KMS-11 (cell line): ENCODE measurements at regions not wholly inside any gene's neighbourhood (a gene's known extent, or its start where the extent isn't known, plus 50 kb on each side); places are given as distances from the start of the nearest gene placed in this dataset.
"Not testable (repeated sequence)": the region's sequence is repeated elsewhere in the genome, so short reads cannot be mapped to it uniquely, and the experiment has no call there.

ENCODE experiments used
- H2AFZ ChIP-seq: fragments of 200-600 bp; sonication (generic); 2 replicates; pipeline ENCODE4 v1.6.1; 2016; ENCODE audit warnings: antibody characterized with exemption, mixed run types, low read depth
- H3K27ac ChIP-seq: fragments of 200-600 bp; sonication (generic); 2 replicates; pipeline ENCODE4 v1.6.1; 2016; ENCODE audit warnings: mild to moderate bottlenecking, mixed run types
- H3K27me3 ChIP-seq: fragments of 200-600 bp; sonication (generic); 2 replicates; pipeline ENCODE4 v1.6.1; 2017; ENCODE audit warnings: mild to moderate bottlenecking, low read depth, mixed run types, moderate library complexity; ENCODE audit not compliant: insufficient read depth
- H3K36me3 ChIP-seq: fragments of 200-600 bp; sonication (generic); 2 replicates; pipeline ENCODE4 v1.6.1; 2017; ENCODE audit warnings: mild to moderate bottlenecking, mixed run types; ENCODE audit not compliant: insufficient read depth
- H3K4me1 ChIP-seq: fragments of 200-600 bp; sonication (generic); 2 replicates; pipeline ENCODE4 v1.6.1; 2016; ENCODE audit warnings: mild to moderate bottlenecking, low read depth, mixed run types; ENCODE audit not compliant: poor library complexity, severe bottlenecking
- H3K4me2 ChIP-seq: fragments of 200-600 bp; sonication (generic); 2 replicates; pipeline ENCODE4 v1.7.0; 2016; ENCODE audit warnings: mild to moderate bottlenecking, mixed run types
- H3K4me3 ChIP-seq: fragments of 200-600 bp; sonication (generic); IDR thresholded peaks from 2 replicates; pipeline ENCODE4 v1.6.1; 2017; ENCODE audit warnings: low read depth, low read length, mixed read lengths; ENCODE audit not compliant: insufficient read depth
- H3K79me2 ChIP-seq: fragments of 200-600 bp; sonication (generic); 2 replicates; pipeline ENCODE4 v1.6.1; 2016; ENCODE audit warnings: low read depth, mixed run types; ENCODE audit not compliant: insufficient read depth
- H3K9ac ChIP-seq: fragments of 200-600 bp; sonication (generic); 2 replicates; pipeline ENCODE4 v1.6.1; 2016; ENCODE audit warnings: mild to moderate bottlenecking, mixed run types
- H4K20me1 ChIP-seq: fragments of 200-600 bp; sonication (generic); 2 replicates; pipeline ENCODE4 v1.6.1; 2016; ENCODE audit warnings: mild to moderate bottlenecking, mixed run types; ENCODE audit not compliant: insufficient read depth
- CTCF ChIP-seq: fragments of 200-600 bp; sonication (generic); conservative IDR thresholded peaks from 2 replicates; pipeline ENCODE4 v1.6.1; 2017; ENCODE audit warnings: low read depth, mild to moderate bottlenecking, antibody characterized with exemption, low read length, moderate library complexity, mixed read lengths

- no peak overlapping the region for H3K9ac ChIP-seq
- H3K27me3 ChIP-seq: no peaks in the 10 kb centered on the region
- no peak overlapping the region for H3K4me3 ChIP-seq
- H3K27ac ChIP-seq: no peak overlapping the region
- no peaks in the 10 kb centered on the region for H3K79me2 ChIP-seq
- H4K20me1 ChIP-seq: no peaks in the 10 kb centered on the region
- no peaks in the 10 kb centered on the region for H3K4me1 ChIP-seq
- H2AFZ ChIP-seq: no peak overlapping the region
- no peaks in the 10 kb centered on the region for H3K36me3 ChIP-seq
- no peak overlapping the region for H3K4me2 ChIP-seq
- no peak for TF ChIP-seq CTCF
Observed at GRCh38 chr1:109844609-109845008, 66.0 kb upstream of the CSF1 start.

GRCh38 chr1:109840011-109840629, 70.5 kb upstream of the CSF1 start:
- Histone ChIP-seq H3K27me3 (no peaks in the 10 kb centered on the region), H3K36me3 (no peaks in the 10 kb centered on the region), H3K4me1 (no peaks in the 10 kb centered on the region), H2AFZ (no peak overlapping the region), H3K27ac (no peak overlapping the region), H3K79me2 (no peaks in the 10 kb centered on the region), H3K9ac (no peak overlapping the region), H4K20me1 (no peaks in the 10 kb centered on the region), H3K4me3 (no peak overlapping the region), H3K4me2 (no peak overlapping the region)
- TF ChIP-seq CTCF: no peak

GRCh38 chr1:109839276-109839675, 71.4 kb upstream of the CSF1 start:
- H3K4me3 ChIP-seq, H3K4me2 ChIP-seq, H3K4me1 ChIP-seq, H3K9ac ChIP-seq, H3K79me2 ChIP-seq, H3K27ac ChIP-seq, H2AFZ ChIP-seq, H3K36me3 ChIP-seq, H4K20me1 ChIP-seq, H3K27me3 ChIP-seq: not testable (repeated sequence)

- Histone ChIP-seq H3K27me3 (no peaks in the 10 kb centered on the region), H2AFZ (no peak overlapping the region), H3K4me2 (no peak overlapping the region), H3K4me1 (no peaks in the 10 kb centered on the region), H3K9ac (no peak overlapping the region), H3K79me2 (no peaks in the 10 kb centered on the region), H3K4me3 (no peak overlapping the region), H3K36me3 (no peaks in the 10 kb centered on the region), H4K20me1 (no peaks in the 10 kb centered on the region), H3K27ac (no peak overlapping the region)
- no peak for TF ChIP-seq CTCF
Observed at GRCh38 chr1:109838838-109839240, 71.8 kb upstream of the CSF1 start.

GRCh38 chr1:109837852-109838570, 72.6 kb upstream of the CSF1 start:
- Histone ChIP-seq H3K4me3 (no peak overlapping the region), H3K4me1 (no peaks in the 10 kb centered on the region), H3K27ac (no peak overlapping the region), H3K36me3 (no peaks in the 10 kb centered on the region), H4K20me1 (no peaks in the 10 kb centered on the region), H3K9ac (no peak overlapping the region), H3K79me2 (no peaks in the 10 kb centered on the region), H3K27me3 (no peaks in the 10 kb centered on the region), H2AFZ (no peak overlapping the region), H3K4me2 (no peak overlapping the region)
- TF ChIP-seq CTCF: no peak

- H3K27ac ChIP-seq, H3K27me3 ChIP-seq, H4K20me1 ChIP-seq, H3K79me2 ChIP-seq, H3K36me3 ChIP-seq, H3K4me3 ChIP-seq, H3K4me2 ChIP-seq, H2AFZ ChIP-seq, H3K4me1 ChIP-seq, H3K9ac ChIP-seq: not testable (repeated sequence)
Observed at GRCh38 chr1:109835645-109836044, 71.9 kb upstream of the EPS8L3 start.
